ENCODE measurements at regions not wholly inside any gene's neighbourhood (a gene's known extent, or its start where the extent isn't known, plus 50 kb on each side); places are given as distances from the start of the nearest gene placed in this dataset.
"Not testable (repeated sequence)": the region's sequence is repeated elsewhere in the genome, so short reads cannot be mapped to it uniquely, and the experiment has no call there.

- no peak overlapping the region for H3K4me3 ChIP-seq (ENCODE audit: low read depth, low read length)
- no peak for TF ChIP-seq CTCF (conservative IDR thresholded peaks at IDR 0.05; ENCODE audit: low read depth, low read length)
- no peak for DNase-seq (ENCODE audit: low read depth)
Observed at GRCh38 chr5:92836855-92837755, 743.9 kb downstream of the NR2F1-AS1 start.

DNA sequence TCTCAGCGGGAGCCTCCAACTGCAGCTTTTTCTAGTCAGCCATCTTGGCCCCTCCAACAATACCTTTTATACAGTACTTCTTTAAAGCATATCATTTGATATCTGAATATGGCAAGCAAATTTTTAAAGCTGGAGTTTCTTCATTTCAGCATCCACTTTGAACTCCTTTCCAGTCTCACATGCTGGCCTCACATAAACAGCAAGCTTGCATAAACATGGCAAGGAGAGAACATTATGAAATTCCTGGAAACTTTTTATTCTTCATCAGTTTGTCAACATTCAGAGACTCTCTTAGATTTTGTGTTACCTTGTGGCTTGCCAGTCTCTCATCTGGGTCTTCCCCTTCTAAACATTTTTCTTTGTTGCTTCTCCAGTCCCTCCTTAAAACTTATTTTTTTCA, 745.3 kb downstream of the NR2F1-AS1 start:
- no peak overlapping the region for H3K4me3 ChIP-seq (ENCODE audit: low read depth, low read length)
- no peak for DNase-seq (ENCODE audit: low read depth)
- no peak for TF ChIP-seq CTCF (conservative IDR thresholded peaks at IDR 0.05; ENCODE audit: low read depth, low read length)

DNA sequence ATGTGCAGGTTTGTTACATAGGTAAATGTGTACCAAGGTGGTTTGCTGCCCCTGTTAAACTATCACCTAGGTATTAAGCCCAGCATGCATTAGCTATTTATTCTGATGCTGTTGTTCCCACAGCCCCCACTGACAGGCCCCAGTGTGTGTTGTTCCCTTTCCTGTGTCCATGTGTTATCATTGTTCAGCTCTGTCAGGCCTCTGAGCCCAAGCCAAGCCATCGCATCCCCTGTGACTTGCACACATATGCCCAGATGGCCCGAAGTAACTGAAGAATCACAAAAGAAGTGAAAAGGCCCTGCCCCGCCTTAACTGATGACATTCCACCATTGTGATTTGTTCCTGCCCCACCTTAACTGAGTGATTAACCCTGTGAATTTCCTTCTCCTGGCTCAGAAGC, 757.5 kb downstream of the NR2F1-AS1 start:
- not testable (repeated sequence) for DNase-seq (ENCODE audit: low read depth); H3K4me3 ChIP-seq (ENCODE audit: low read depth, low read length)

GRCh38 chr5:92822183-92822582, 758.8 kb downstream of the NR2F1-AS1 start:
- H3K4me3 ChIP-seq (ENCODE audit: low read depth, low read length), result no peak overlapping the region
- no peak for DNase-seq (ENCODE audit: low read depth)
- no peak for TF ChIP-seq CTCF (conservative IDR thresholded peaks at IDR 0.05; ENCODE audit: low read depth, low read length)

GRCh38 chr5:92809855-92810465, 771.1 kb downstream of the NR2F1-AS1 start:
- no peak for TF ChIP-seq CTCF (conservative IDR thresholded peaks at IDR 0.05; ENCODE audit: low read depth, low read length)

DNA sequence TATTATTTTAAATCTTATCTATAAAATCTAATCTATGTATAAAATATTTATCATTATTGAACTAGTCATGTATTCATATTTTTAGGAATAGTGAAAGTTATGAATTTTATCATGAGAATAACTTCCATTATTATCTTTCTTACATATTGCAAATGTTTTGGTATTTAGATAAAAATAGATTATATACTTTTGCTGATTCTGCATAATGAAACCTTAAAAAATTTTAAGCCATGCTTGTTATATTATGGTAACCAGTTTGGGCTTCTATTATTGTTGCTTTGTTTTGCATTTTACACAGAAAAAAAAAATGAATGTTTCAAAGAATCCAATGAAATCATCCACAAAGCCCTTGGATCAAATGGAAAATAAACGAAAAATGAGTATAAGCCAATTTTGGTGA, 772.5 kb downstream of the NR2F1-AS1 start:
- H3K4me3 ChIP-seq (ENCODE audit: low read depth, low read length), result no peak overlapping the region
- TF ChIP-seq CTCF (conservative IDR thresholded peaks at IDR 0.05; ENCODE audit: low read depth, low read length), result no peak

More at GRCh38 chr5:92809855-92810465, 771.1 kb downstream of the NR2F1-AS1 start:
- no peak for DNase-seq (ENCODE audit: low read depth)
- H3K4me3 ChIP-seq (ENCODE audit: low read depth, low read length), result no peak overlapping the region

GRCh38 chr5:92807085-92807484, 773.9 kb downstream of the NR2F1-AS1 start:
- H3K4me3 ChIP-seq (ENCODE audit: low read depth, low read length), result no peak overlapping the region
- no peak for DNase-seq (ENCODE audit: low read depth)
- no peak for TF ChIP-seq CTCF (conservative IDR thresholded peaks at IDR 0.05; ENCODE audit: low read depth, low read length)

More for the DNA sequence above, 772.5 kb downstream of the NR2F1-AS1 start:
- no peak for DNase-seq (ENCODE audit: low read depth)

Measured in epithelial cell of proximal tubule (primary cell).